ENCODE measurements at regions not wholly inside any gene's neighbourhood (a gene's known extent, or its start where the extent isn't known, plus 50 kb on each side); places are given as distances from the start of the nearest gene placed in this dataset.
A peak's percentile ranks its signal among the peaks of the same experiment; 100 is the strongest.

DNA sequence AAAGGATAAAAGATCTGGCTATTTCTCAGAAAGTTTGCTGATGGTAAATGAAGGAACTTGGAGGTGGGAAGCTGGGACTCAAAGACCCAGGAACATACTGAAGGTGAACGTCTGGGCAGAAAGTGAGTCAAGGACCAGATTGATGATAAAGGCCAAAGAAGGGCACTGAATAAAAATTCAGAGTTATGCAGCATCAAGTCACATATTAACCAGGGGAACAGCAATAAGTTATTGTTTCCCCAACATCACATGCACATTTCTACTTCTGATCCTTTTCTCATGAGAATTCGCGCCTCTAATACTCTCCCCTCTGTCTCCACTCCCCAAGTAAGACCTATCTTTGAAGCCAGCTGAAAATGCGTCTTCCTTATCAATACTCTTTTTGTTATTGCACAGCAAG is 71.8 kb upstream of the SLC35F4 start:
- DNase-seq = no peak
- intact Hi-C loops (cut with DNase I) = no loop called here
- no peaks in the 10 kb centered on the region for H3K36me3 ChIP-seq
- no peak for ATAC-seq
- no peaks in the 10 kb centered on the region for H3K9me3 ChIP-seq
- H3K27ac ChIP-seq = no peak overlapping the region
- TF ChIP-seq, protein P1, sequence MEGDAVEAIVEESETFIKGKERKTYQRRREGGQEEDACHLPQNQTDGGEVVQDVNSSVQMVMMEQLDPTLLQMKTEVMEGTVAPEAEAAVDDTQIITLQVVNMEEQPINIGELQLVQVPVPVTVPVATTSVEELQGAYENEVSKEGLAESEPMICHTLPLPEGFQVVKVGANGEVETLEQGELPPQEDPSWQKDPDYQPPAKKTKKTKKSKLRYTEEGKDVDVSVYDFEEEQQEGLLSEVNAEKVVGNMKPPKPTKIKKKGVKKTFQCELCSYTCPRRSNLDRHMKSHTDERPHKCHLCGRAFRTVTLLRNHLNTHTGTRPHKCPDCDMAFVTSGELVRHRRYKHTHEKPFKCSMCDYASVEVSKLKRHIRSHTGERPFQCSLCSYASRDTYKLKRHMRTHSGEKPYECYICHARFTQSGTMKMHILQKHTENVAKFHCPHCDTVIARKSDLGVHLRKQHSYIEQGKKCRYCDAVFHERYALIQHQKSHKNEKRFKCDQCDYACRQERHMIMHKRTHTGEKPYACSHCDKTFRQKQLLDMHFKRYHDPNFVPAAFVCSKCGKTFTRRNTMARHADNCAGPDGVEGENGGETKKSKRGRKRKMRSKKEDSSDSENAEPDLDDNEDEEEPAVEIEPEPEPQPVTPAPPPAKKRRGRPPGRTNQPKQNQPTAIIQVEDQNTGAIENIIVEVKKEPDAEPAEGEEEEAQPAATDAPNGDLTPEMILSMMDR (IDR thresholded peaks at IDR 0.05) = no peak
- H3K4me1 ChIP-seq = no peaks in the 10 kb centered on the region
- H3K27me3 ChIP-seq = peaks cover 0 to 5% (median 0%) of the 10 kb centered on the region in 7 donors
- WGBS, 2 donors = 80 to 82% methylated on average over 4 of the region's 4 CpGs
- no peak overlapping the region for H3K4me3 ChIP-seq

DNA sequence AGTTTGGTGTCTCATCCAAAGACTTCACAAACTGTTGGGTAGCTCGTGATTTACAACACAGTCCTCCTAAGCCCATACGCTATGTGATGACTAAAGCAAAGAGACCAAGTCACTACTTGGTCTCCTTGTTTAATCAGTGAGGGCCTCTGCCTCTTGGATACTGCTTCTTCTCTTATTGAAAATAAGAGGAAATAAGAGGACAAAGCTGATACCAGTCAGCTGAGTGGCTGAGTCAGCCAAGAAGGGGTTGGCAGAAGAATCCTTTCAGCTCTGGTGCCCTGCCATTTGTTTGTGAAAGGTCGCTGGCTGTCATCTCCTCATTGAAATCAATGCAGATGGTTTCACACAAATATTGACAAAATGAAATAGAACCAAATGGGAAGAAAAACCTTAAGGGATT is 67.5 kb upstream of the SLC35F4 start:
- Histone ChIP-seq H3K4me1 (no peaks in the 10 kb centered on the region), H3K36me3 (no peaks in the 10 kb centered on the region), H3K27me3 (peaks cover 0 to 10% (median 0%) of the 10 kb centered on the region in 7 donors), H3K4me3 (no peak overlapping the region), H3K27ac (no peak overlapping the region), H3K9me3 (no peaks in the 10 kb centered on the region)
- intact Hi-C loops (cut with DNase I) = no loop called here
- TF ChIP-seq, protein P1 (IDR thresholded peaks at IDR 0.05) = no peak
- DNase-seq = no peak
- 71 to 77% methylated on average over 3 of the region's 3 CpGs for WGBS, 2 donors
- peak in 1 of 8 donors; percentile 65 for ATAC-seq

DNA sequence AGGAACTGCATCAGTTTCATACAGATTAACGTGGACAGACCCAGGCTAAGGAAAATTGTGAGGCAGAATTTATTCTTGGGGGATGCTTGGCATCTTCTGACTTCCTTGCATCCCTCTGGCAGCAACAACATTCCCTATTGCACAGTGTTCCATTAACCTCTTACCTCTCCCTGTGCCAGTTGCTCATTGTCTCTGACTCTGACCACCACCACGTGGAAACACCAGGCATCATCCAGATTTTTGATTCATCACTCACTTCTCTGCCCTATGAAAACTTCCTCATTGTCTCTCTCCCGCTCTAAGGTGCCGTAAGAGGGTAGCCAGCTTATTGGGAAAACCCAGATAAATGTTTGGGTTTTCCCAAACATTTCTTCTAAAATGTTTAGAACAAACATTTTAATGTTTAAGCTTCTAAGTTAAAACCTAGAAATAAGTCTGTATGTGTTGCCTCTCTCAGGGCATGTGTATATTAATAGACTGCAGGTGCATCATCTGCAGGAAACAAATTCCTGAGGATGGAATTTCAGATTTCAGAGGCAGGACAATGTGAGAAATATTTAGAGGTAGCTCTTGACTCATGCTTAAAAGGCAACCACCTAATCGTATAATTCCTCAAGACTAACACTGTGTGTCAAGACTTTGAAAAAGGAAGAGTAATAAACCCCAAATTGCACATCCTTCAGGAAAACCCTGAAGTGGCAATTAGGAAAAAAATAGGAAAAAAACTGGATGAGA is 64.5 kb upstream of the SLC35F4 start:
- TF ChIP-seq, protein P1 (IDR thresholded peaks at IDR 0.05) = no peak
- DNase-seq (no peak), ATAC-seq (no peak)
- no peak overlapping the region for H3K27ac ChIP-seq
- H3K4me3 ChIP-seq = no peak overlapping the region
- 62 to 77% methylated on average over 5 of the region's 5 CpGs for WGBS, 2 donors
- no peaks in the 10 kb centered on the region for H3K4me1 ChIP-seq
- no peaks in the 10 kb centered on the region for H3K9me3 ChIP-seq
- intact Hi-C loops (cut with DNase I) = no loop called here
- H3K27me3 ChIP-seq = peaks cover 0 to 23% (median 0%) of the 10 kb centered on the region in 7 donors
- no peaks in the 10 kb centered on the region for H3K36me3 ChIP-seq

DNA sequence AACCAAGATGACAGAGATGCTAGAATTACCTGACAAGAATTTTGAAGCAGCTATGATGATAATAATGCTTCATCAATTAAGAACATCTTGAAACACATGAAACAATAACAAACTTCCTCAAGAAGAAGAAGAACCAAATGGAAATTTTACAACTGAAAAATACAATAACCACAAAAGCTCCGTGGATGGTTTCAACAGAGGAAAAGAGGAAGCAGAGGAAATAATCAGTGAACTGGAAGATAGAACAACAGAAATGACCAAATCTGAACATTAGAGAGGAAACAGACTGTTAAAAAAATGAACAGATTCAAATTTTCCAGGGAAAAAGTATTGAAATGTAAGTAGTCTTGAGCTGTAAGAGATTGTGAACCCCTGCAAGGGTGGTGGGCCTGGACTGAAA is 62.8 kb upstream of the SLC35F4 start:
- WGBS, 2 donors = 54 to 73% methylated on average over 1 of the region's 1 CpG
- intact Hi-C loops (cut with DNase I) = no loop called here
- Histone ChIP-seq H3K27me3 (peaks cover 0 to 23% (median 0%) of the 10 kb centered on the region in 7 donors), H3K36me3 (no peaks in the 10 kb centered on the region), H3K4me1 (no peaks in the 10 kb centered on the region), H3K4me3 (no peak overlapping the region), H3K27ac (no peak overlapping the region), H3K9me3 (peaks cover 0 to 3% (median 0%) of the 10 kb centered on the region in 11 donors)
- TF ChIP-seq, protein P1 (IDR thresholded peaks at IDR 0.05) = no peak
- DNase-seq (no peak), ATAC-seq (no peak)

All from heart right ventricle (tissue), 16 donors.